Panc1 (cell line): ENCODE measurements at regions not wholly inside any gene's neighbourhood (a gene's known extent, or its start where the extent isn't known, plus 50 kb on each side); places are given as distances from the start of the nearest gene placed in this dataset.

Experiments used
- ATAC-seq: fragments of 200-7000 bp; cut with Tn5 transposase; 2 replicates; pipeline ENCODE4 v1.9.1; 2020; ENCODE audit warnings: mild to moderate bottlenecking, moderate library complexity
- BruUV-seq: library from RNA; stranded (reverse); fragments of 400-500 nt; replicated peaks from 2 replicates; lab custom pipeline; 2021; lab: Mats Ljungman, UMichigan
- CTCF ChIA-PET: fragments of 300-600 bp; sonication (Branson Sonifier 250); formaldehyde crosslinking; loops from one replicate; lab custom pipeline; 2022; ENCODE audit warnings: antibody characterized with exemption; lab: Charles Lee
- POLR2A ChIA-PET: fragments of 300-600 bp; sonication (Branson Sonifier 250); formaldehyde crosslinking; loops from one replicate; lab custom pipeline; 2022; ENCODE audit warnings: antibody characterized with exemption; lab: Charles Lee
- DNase-seq: peaks from one replicate; pipeline ENCODE4 v3.0.0-alpha.2; 2010; ENCODE audit warnings: low read depth, low spot score
- H3K27ac ChIP-seq: 2 replicates; pipeline ENCODE4 v1.5.1; 2011; ENCODE audit warnings: mild to moderate bottlenecking, low read length, inconsistent platforms
- H3K27me3 ChIP-seq: fragments of 200-500 bp; sonication (Bioruptor generic); 2 replicates; pipeline ENCODE4 v1.6.0; 2014; ENCODE audit warnings: low read length, inconsistent platforms; ENCODE audit not compliant: control insufficient read depth, insufficient read depth
- H3K36me3 ChIP-seq: fragments of 200-500 bp; sonication (Bioruptor generic); 2 replicates; pipeline ENCODE4 v1.5.1; 2014; ENCODE audit warnings: inconsistent platforms, mild to moderate bottlenecking, low read length, moderate library complexity; ENCODE audit not compliant: control insufficient read depth, insufficient read depth
- H3K4me1 ChIP-seq: 2 replicates; pipeline ENCODE4 v1.5.1; 2011; ENCODE audit warnings: inconsistent platforms, mild to moderate bottlenecking, low read length, moderate library complexity; ENCODE audit not compliant: control insufficient read depth, insufficient read depth
- H3K4me3 ChIP-seq, 2 experiments: 2 replicates each; pipeline ENCODE4 v1.5.1; 2011 to 2012; ENCODE audit warnings: low read depth in 2 of 2, low read length in 2 of 2, mild to moderate bottlenecking in 2 of 2, inconsistent platforms in 1 of 2, moderate library complexity in 1 of 2
- H3K9me3 ChIP-seq: fragments of 200-500 bp; sonication (Bioruptor generic); 2 replicates; pipeline ENCODE4 v1.5.1; 2014; ENCODE audit warnings: low read depth, mild to moderate bottlenecking, inconsistent platforms, low read length, moderate library complexity; ENCODE audit not compliant: control insufficient read depth, insufficient read depth
- CTCF ChIP-seq: fragments of 450-650 bp; IDR thresholded peaks from 2 replicates; pipeline ENCODE4 v1.5.1; 2017; ENCODE audit warnings: mild to moderate bottlenecking
- POLR2AphosphoS5 ChIP-seq: IDR thresholded peaks from 2 replicates; pipeline ENCODE4 v1.6.1; 2012; ENCODE audit warnings: mild to moderate bottlenecking, low read depth, low read length, moderate library complexity
- SIN3A ChIP-seq: IDR thresholded peaks from 2 replicates; pipeline ENCODE4 v1.6.1; 2012; ENCODE audit warnings: low read depth, mild to moderate bottlenecking, low read length, moderate library complexity, borderline replicate concordance; ENCODE audit not compliant: insufficient read depth
- TCF7L2 ChIP-seq: IDR thresholded peaks from 2 replicates; pipeline ENCODE4 v1.6.1; 2011; ENCODE audit warnings: mild to moderate bottlenecking, low read depth, low read length, inconsistent platforms
- in situ Hi-C: cut with HindIII; loops from 2 replicates; pipeline ENCODE4 v1.10.0; 2016; ENCODE audit warnings: low sequenced_read_pairs, low pct_unique_long_range_greater_than_20kb
- intact Hi-C: fragments of 100-400 bp; cut with micrococcal nuclease; formaldehyde crosslinking; loops from one replicate; pipeline ENCODE4 v1.10.0; 2022; ENCODE audit not compliant: unreplicated experiment
- TF ChIP-seq, protein P1 (sequence below), 2 experiments: IDR thresholded peaks; 2 replicates each; pipeline ENCODE4 v1.6.1; 2011 to 2012; ENCODE audit warnings: low read depth in 2 of 2, control low read depth in 1 of 2, low read length in 1 of 2, mild to moderate bottlenecking in 1 of 2, moderate library complexity in 1 of 2; ENCODE audit not compliant: insufficient read depth in 1 of 2

- DNase-seq (no peak), ATAC-seq (no peak)
- Histone ChIP-seq H3K27me3 (no peaks in the 10 kb centered on the region), H3K9me3 (no peaks in the 10 kb centered on the region), H3K4me3 (no peak overlapping the region), H3K4me1 (no peaks in the 10 kb centered on the region), H3K27ac (no peak overlapping the region), H3K36me3 (no peaks in the 10 kb centered on the region; the same call in 1 of the 2 replicates)
- intact Hi-C loops: no loop called here
- in situ Hi-C loops: no loop called here
- TF ChIP-seq, protein P1, sequence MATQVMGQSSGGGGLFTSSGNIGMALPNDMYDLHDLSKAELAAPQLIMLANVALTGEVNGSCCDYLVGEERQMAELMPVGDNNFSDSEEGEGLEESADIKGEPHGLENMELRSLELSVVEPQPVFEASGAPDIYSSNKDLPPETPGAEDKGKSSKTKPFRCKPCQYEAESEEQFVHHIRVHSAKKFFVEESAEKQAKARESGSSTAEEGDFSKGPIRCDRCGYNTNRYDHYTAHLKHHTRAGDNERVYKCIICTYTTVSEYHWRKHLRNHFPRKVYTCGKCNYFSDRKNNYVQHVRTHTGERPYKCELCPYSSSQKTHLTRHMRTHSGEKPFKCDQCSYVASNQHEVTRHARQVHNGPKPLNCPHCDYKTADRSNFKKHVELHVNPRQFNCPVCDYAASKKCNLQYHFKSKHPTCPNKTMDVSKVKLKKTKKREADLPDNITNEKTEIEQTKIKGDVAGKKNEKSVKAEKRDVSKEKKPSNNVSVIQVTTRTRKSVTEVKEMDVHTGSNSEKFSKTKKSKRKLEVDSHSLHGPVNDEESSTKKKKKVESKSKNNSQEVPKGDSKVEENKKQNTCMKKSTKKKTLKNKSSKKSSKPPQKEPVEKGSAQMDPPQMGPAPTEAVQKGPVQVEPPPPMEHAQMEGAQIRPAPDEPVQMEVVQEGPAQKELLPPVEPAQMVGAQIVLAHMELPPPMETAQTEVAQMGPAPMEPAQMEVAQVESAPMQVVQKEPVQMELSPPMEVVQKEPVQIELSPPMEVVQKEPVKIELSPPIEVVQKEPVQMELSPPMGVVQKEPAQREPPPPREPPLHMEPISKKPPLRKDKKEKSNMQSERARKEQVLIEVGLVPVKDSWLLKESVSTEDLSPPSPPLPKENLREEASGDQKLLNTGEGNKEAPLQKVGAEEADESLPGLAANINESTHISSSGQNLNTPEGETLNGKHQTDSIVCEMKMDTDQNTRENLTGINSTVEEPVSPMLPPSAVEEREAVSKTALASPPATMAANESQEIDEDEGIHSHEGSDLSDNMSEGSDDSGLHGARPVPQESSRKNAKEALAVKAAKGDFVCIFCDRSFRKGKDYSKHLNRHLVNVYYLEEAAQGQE (IDR thresholded peaks at IDR 0.05; ENCODE audit: insufficient read depth in 1 of 2, low read depth in 2 of 2, low read length in 1 of 2): no peak
- TF ChIP-seq CTCF (no peak), SIN3A (no peak), POLR2AphosphoS5 (no peak), TCF7L2 (no peak)
- ChIA-PET POLR2A (no interaction called here), CTCF (no interaction called here)
- BruUV-seq: no TSS peak
Observed at GRCh38 chr14:51468523-51468922, 183.2 kb upstream of the FRMD6 start.

DNA sequence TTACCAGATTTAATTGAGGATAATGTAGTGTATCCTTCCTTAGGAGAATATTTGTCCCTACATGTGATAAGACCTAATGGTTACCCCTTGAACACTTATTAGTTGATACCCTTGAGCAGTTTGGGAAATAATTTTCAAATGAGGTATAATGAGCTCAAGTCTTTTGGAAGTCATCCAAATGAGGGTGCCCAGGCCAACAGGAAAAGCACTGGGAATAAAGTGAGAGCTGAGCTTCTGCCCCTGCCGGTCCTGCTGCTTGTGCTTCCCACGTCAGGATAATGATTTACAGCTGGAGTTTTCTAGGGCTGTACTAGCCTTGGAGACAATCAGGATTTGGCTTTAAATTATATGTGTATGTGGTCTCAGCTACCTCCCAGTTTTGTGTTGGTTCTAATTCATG lies 178.8 kb upstream of the FRMD6 start:
- Histone ChIP-seq H3K4me1 (no peaks in the 10 kb centered on the region), H3K27me3 (no peaks in the 10 kb centered on the region), H3K4me3 (no peak overlapping the region), H3K9me3 (no peaks in the 10 kb centered on the region), H3K27ac (no peak overlapping the region), H3K36me3 (no peaks in the 10 kb centered on the region)
- in situ Hi-C loops (no loop called here), intact Hi-C loops (no loop called here)
- TF ChIP-seq TCF7L2: no peak
- ChIA-PET POLR2A (no interaction called here), CTCF (no interaction called here)
- DNase-seq (no peak), ATAC-seq (no peak)
- BruUV-seq: no TSS peak

- Histone ChIP-seq H3K9me3 (no peaks in the 10 kb centered on the region), H3K4me1 (no peaks in the 10 kb centered on the region), H3K4me3 (no peak overlapping the region), H3K27ac (no peak overlapping the region), H3K27me3 (no peaks in the 10 kb centered on the region), H3K36me3 (no peaks in the 10 kb centered on the region)
- ChIA-PET CTCF (no interaction called here), POLR2A (no interaction called here)
- ATAC-seq (no peak), DNase-seq (no peak)
- in situ Hi-C loops: no loop called here
- intact Hi-C loops: no loop called here
- no TSS peak for BruUV-seq
- TF ChIP-seq CTCF (no peak), TCF7L2 (no peak)
Observed at GRCh38 chr14:51473351-51473750, 178.4 kb upstream of the FRMD6 start.
